HG03521 (cell line): ENCODE measurements at regions not wholly inside any gene's neighbourhood (a gene's known extent, or its start where the extent isn't known, plus 50 kb on each side); places are given as distances from the start of the nearest gene placed in this dataset.

Experiments
- ATAC-seq: cut with Tn5 transposase; IDR thresholded peaks from one replicate; pipeline ENCODE4 v1.9.1; 2021; ENCODE audit warnings: mild to moderate bottlenecking, moderate library complexity; ENCODE audit not compliant: unreplicated experiment

- no peak for ATAC-seq
Measured at GRCh38 chr1:34650090-34650489, 104.8 kb upstream of the GJB5 start.

- no peak for ATAC-seq
Measured at GRCh38 chr1:34650800-34651199, 104.0 kb upstream of the GJB5 start.

GRCh38 chr1:34653110-34653509 is 101.7 kb upstream of the GJB5 start:
- no peak for ATAC-seq

GRCh38 chr1:34655206-34655874 is 99.5 kb upstream of the GJB5 start:
- ATAC-seq: no peak

- no peak for ATAC-seq
Measured at GRCh38 chr1:34655875-34656240, 99.0 kb upstream of the GJB5 start.

- no peak for ATAC-seq
Measured at GRCh38 chr1:34656299-34656698, 98.5 kb upstream of the GJB5 start.

- ATAC-seq: no peak
Measured at GRCh38 chr1:34656731-34657130, 98.1 kb upstream of the GJB5 start.

- no peak for ATAC-seq
Measured at GRCh38 chr1:34657266-34657665, 97.6 kb upstream of the GJB5 start.

- no peak for ATAC-seq
Measured at GRCh38 chr1:34657849-34658248, 97.0 kb upstream of the GJB5 start.

GRCh38 chr1:34663031-34663430 is 91.8 kb upstream of the GJB5 start:
- no peak for ATAC-seq

GRCh38 chr1:34668063-34668462 is 86.8 kb upstream of the GJB5 start:
- no peak for ATAC-seq

- ATAC-seq: no peak
Measured at GRCh38 chr1:34670982-34671381, 83.9 kb upstream of the GJB5 start.

GRCh38 chr1:34671887-34672286 is 83.0 kb upstream of the GJB5 start:
- no peak for ATAC-seq

GRCh38 chr1:34681480-34682451 is 73.1 kb upstream of the GJB5 start:
- ATAC-seq: no peak

- no peak for ATAC-seq
Measured at GRCh38 chr1:34682452-34683223, 72.2 kb upstream of the GJB5 start.

- ATAC-seq: no peak
Measured at GRCh38 chr1:34683616-34684015, 71.2 kb upstream of the GJB5 start.

GRCh38 chr1:34684266-34684665 is 70.6 kb upstream of the GJB5 start:
- no peak for ATAC-seq

- ATAC-seq: no peak
Measured at GRCh38 chr1:34685225-34685624, 69.6 kb upstream of the GJB5 start.

- no peak for ATAC-seq
Measured at GRCh38 chr1:34686531-34686930, 68.3 kb upstream of the GJB5 start.

GRCh38 chr1:34688006-34688741 is 66.7 kb upstream of the GJB5 start:
- no peak for ATAC-seq

- ATAC-seq: no peak
Measured at GRCh38 chr1:34690269-34690668, 64.6 kb upstream of the GJB5 start.
